Naive thymus-derived CD4-positive, alpha-beta T cell (primary cell): ENCODE measurements at regions not wholly inside any gene's neighbourhood (a gene's known extent, or its start where the extent isn't known, plus 50 kb on each side); places are given as distances from the start of the nearest gene placed in this dataset.

Source experiments
- ATAC-seq: fragments of 150-1000 bp; cut with Tn5 transposase; 2 replicates; pipeline ENCODE4 v1.10.0; 2021; ENCODE audit warnings: mild to moderate bottlenecking, moderate library complexity
- CTCF ChIA-PET: fragments of 350-600 bp; sonication (Branson Sonifier 250); formaldehyde crosslinking; loops from one replicate; lab custom pipeline; 2021; ENCODE audit warnings: antibody characterized with exemption; lab: Charles Lee
- POLR2A ChIA-PET: fragments of 350-600 bp; sonication (Branson Sonifier 250); formaldehyde crosslinking; loops from one replicate; lab custom pipeline; 2021; ENCODE audit warnings: antibody characterized with exemption, inconsistent platforms; lab: Charles Lee
- DNase-seq, 9 donors: peaks; one replicate each; pipeline versions ENCODE4 v3.0.0 to v3.0.0-alpha.2; 2020 to 2022; ENCODE audit warnings: mixed read lengths in 1 of 9
- H3K27ac ChIP-seq: one replicate; pipeline ENCODE4 v1.7.0; 2013; ENCODE audit warnings: mild to moderate bottlenecking, low read depth, low read length, moderate library complexity
- H3K27me3 ChIP-seq, 2 donors: one replicate each; pipeline ENCODE4 v1.7.0; 2013; ENCODE audit warnings: low read length in 2 of 2, mild to moderate bottlenecking in 2 of 2, moderate library complexity in 2 of 2; ENCODE audit not compliant: control insufficient read depth in 2 of 2, insufficient read depth in 2 of 2
- H3K36me3 ChIP-seq, 3 experiments: 1 replicate in 2 of 3; 2 replicates in 1 of 3; pipeline ENCODE4 v1.7.0; 2013; ENCODE audit warnings: low read length in 3 of 3, mild to moderate bottlenecking in 3 of 3, moderate library complexity in 1 of 3; ENCODE audit not compliant: insufficient read depth in 3 of 3, control insufficient read depth in 2 of 3
- H3K4me1 ChIP-seq, 2 donors: one replicate each; pipeline ENCODE4 v1.7.0; 2013; ENCODE audit warnings: low read length in 2 of 2, mild to moderate bottlenecking in 2 of 2, moderate library complexity in 1 of 2; ENCODE audit not compliant: control insufficient read depth in 2 of 2, insufficient read depth in 2 of 2
- H3K4me3 ChIP-seq: 2 replicates; pipeline ENCODE4 v1.7.0; 2013; ENCODE audit warnings: mild to moderate bottlenecking, low read length
- H3K9me3 ChIP-seq, 3 experiments: 1 replicate in 2 of 3; 2 replicates in 1 of 3; pipeline ENCODE4 v1.7.0; 2013; ENCODE audit warnings: low read length in 3 of 3; ENCODE audit not compliant: control insufficient read depth in 2 of 3
- H3K27ac Mint-ChIP-seq, 9 donors: one replicate each; pipeline ENCODE4 v1.8.0; 2020 to 2022; ENCODE audit warnings: mixed read lengths in 9 of 9, mild to moderate bottlenecking in 8 of 9, moderate library complexity in 5 of 9, inconsistent platforms in 2 of 9
- H3K27me3 Mint-ChIP-seq, 5 donors: one replicate each; pipeline ENCODE4 v1.8.0; 2021 to 2022; ENCODE audit warnings: mixed read lengths in 5 of 5, mild to moderate bottlenecking in 1 of 5
- H3K36me3 Mint-ChIP-seq, 5 donors: one replicate each; pipeline ENCODE4 v1.8.0; 2020 to 2022; ENCODE audit warnings: mixed read lengths in 5 of 5, mild to moderate bottlenecking in 3 of 5, inconsistent platforms in 1 of 5
- H3K4me1 Mint-ChIP-seq, 7 donors: one replicate each; pipeline ENCODE4 v1.8.0; 2020 to 2022; ENCODE audit warnings: mixed read lengths in 7 of 7, mild to moderate bottlenecking in 3 of 7, inconsistent platforms in 1 of 7
- H3K4me3 Mint-ChIP-seq, 10 donors: one replicate each; pipeline ENCODE4 v1.8.0; 2020 to 2022; ENCODE audit warnings: mild to moderate bottlenecking in 10 of 10, mixed read lengths in 10 of 10, moderate library complexity in 6 of 10, inconsistent platforms in 2 of 10
- H3K9me3 Mint-ChIP-seq, 11 donors: one replicate each; pipeline ENCODE4 v1.8.0; 2020 to 2022; ENCODE audit warnings: mixed read lengths in 11 of 11, mild to moderate bottlenecking in 4 of 11, inconsistent platforms in 1 of 11, moderate library complexity in 1 of 11
- intact Hi-C, 2 donors: fragments of 100-400 bp; cut with micrococcal nuclease; formaldehyde crosslinking; loops; one replicate each; pipeline ENCODE4 v1.15.1; 2023

DNA sequence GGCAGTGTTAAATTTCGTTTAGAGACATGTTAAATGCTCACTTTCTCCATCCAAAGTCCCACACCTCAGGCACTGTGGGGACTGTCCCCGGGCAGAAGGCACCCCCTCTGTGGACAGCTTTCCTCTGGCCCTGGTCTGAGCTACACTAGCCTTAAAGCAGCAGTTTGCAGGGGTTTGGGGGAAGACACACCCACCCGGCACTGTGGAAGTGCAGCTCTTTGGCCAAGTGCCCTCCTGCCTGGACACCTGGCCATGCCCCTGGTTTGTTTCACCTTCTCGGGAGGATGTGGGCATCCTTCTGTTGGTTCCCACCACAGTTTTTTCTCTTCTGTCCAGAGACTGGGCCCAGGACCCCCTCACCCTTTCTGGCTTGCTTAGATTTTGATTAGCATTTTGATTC is 1254.7 kb downstream of the BRD1 start:
- Histone ChIP-seq H3K4me1 (no peaks in the 10 kb centered on the region), H3K36me3 (no peaks in the 10 kb centered on the region), H3K4me3 (no peak overlapping the region), H3K27me3 (peaks cover 0 to 3% of the 10 kb centered on the region in 2 donors), H3K27ac (no peak overlapping the region), H3K9me3 (peaks cover 0 to 9% (median 0%) of the 10 kb centered on the region in 3 experiments)
- ChIA-PET CTCF (no interaction called here), POLR2A (no interaction called here)
- intact Hi-C loops: no loop called here
- DNase-seq (no peak), ATAC-seq (no peak)
- Mint-ChIP-seq H3K4me1 (peaks cover 0 to 13% (median 2%) of the 10 kb centered on the region in 7 donors), H3K9me3 (peaks cover 11 to 33% (median 22%) of the 10 kb centered on the region in 11 donors), H3K4me3 (no peak overlapping the region), H3K27ac (no peak overlapping the region), H3K27me3 (peaks cover 29 to 58% (median 35%) of the 10 kb centered on the region in 5 donors), H3K36me3 (peaks cover 0 to 15% (median 10%) of the 10 kb centered on the region in 5 donors)

- Mint-ChIP-seq H3K27ac (no peak overlapping the region), H3K27me3 (peaks cover 19 to 49% (median 41%) of the 10 kb centered on the region in 5 donors), H3K36me3 (peaks cover 0 to 15% (median 10%) of the 10 kb centered on the region in 5 donors), H3K9me3 (peaks cover 11 to 33% (median 23%) of the 10 kb centered on the region in 11 donors), H3K4me3 (no peak overlapping the region), H3K4me1 (peaks cover 0 to 14% (median 3%) of the 10 kb centered on the region in 7 donors)
- CTCF ChIA-PET: no interaction called here
- Histone ChIP-seq H3K9me3 (peaks cover 0 to 9% (median 0%) of the 10 kb centered on the region in 3 experiments), H3K4me1 (no peaks in the 10 kb centered on the region), H3K27me3 (peaks cover 0 to 3% of the 10 kb centered on the region in 2 donors), H3K27ac (no peak overlapping the region), H3K4me3 (no peak overlapping the region), H3K36me3 (no peaks in the 10 kb centered on the region)
- DNase-seq: no peak
- POLR2A ChIA-PET: no interaction called here
- intact Hi-C loops: no loop called here
- ATAC-seq: no peak
Observed at GRCh38 chr22:48570912-48571311, 1256.8 kb downstream of the BRD1 start.

GRCh38 chr22:48569476-48570233 is 1258.0 kb downstream of the BRD1 start:
- Mint-ChIP-seq H3K4me1 (peaks cover 0 to 11% (median 3%) of the 10 kb centered on the region in 7 donors), H3K9me3 (peaks cover 11 to 33% (median 22%) of the 10 kb centered on the region in 11 donors), H3K27me3 (peaks cover 17 to 48% (median 38%) of the 10 kb centered on the region in 5 donors), H3K36me3 (peaks cover 0 to 15% (median 10%) of the 10 kb centered on the region in 5 donors), H3K4me3 (no peak overlapping the region), H3K27ac (no peak overlapping the region)
- peaks cover 0 to 9% (median 0%) of the 10 kb centered on the region in 3 experiments for H3K9me3 ChIP-seq
- H3K4me3 ChIP-seq: no peak overlapping the region
- no peak overlapping the region for H3K27ac ChIP-seq
- H3K4me1 ChIP-seq: no peaks in the 10 kb centered on the region
- ATAC-seq (no peak), DNase-seq (no peak)
- intact Hi-C loops: no loop called here
- CTCF ChIA-PET: no interaction called here
- H3K27me3 ChIP-seq: peaks cover 0 to 3% of the 10 kb centered on the region in 2 donors
- no peaks in the 10 kb centered on the region for H3K36me3 ChIP-seq
- POLR2A ChIA-PET: no interaction called here

GRCh38 chr22:48568736-48569330 is 1258.8 kb downstream of the BRD1 start:
- Mint-ChIP-seq H3K4me3 (no peak overlapping the region), H3K27me3 (peaks cover 9 to 48% (median 30%) of the 10 kb centered on the region in 5 donors), H3K36me3 (peaks cover 0 to 15% (median 10%) of the 10 kb centered on the region in 5 donors), H3K27ac (no peak overlapping the region), H3K4me1 (peaks cover 0 to 8% (median 0%) of the 10 kb centered on the region in 7 donors), H3K9me3 (peaks cover 11 to 33% (median 22%) of the 10 kb centered on the region in 11 donors)
- ChIA-PET POLR2A (no interaction called here), CTCF (no interaction called here)
- ATAC-seq (no peak), DNase-seq (no peak)
- Histone ChIP-seq H3K27ac (no peak overlapping the region), H3K9me3 (peaks cover 0 to 9% (median 0%) of the 10 kb centered on the region in 3 experiments), H3K27me3 (no peaks in the 10 kb centered on the region), H3K36me3 (no peaks in the 10 kb centered on the region), H3K4me1 (no peaks in the 10 kb centered on the region), H3K4me3 (no peak overlapping the region)
- intact Hi-C loops: no loop called here

- Mint-ChIP-seq H3K36me3 (peaks cover 0 to 15% (median 6%) of the 10 kb centered on the region in 5 donors), H3K4me1 (peaks cover 0 to 8% (median 0%) of the 10 kb centered on the region in 7 donors), H3K27ac (no peak overlapping the region), H3K27me3 (peaks cover 3 to 41% (median 21%) of the 10 kb centered on the region in 5 donors), H3K9me3 (peaks cover 9 to 28% (median 19%) of the 10 kb centered on the region in 11 donors), H3K4me3 (peak overlapping the region in 4 of 10 donors; percentile 2 to 28 (median 14))
- DNase-seq (no peak), ATAC-seq (no peak)
- Histone ChIP-seq H3K27me3 (no peaks in the 10 kb centered on the region), H3K27ac (no peak overlapping the region), H3K4me1 (no peaks in the 10 kb centered on the region), H3K9me3 (peaks cover 0 to 9% (median 0%) of the 10 kb centered on the region in 3 experiments), H3K4me3 (no peak overlapping the region), H3K36me3 (no peaks in the 10 kb centered on the region)
- ChIA-PET POLR2A (no interaction called here), CTCF (no interaction called here)
- intact Hi-C loops: no loop called here
Observed at GRCh38 chr22:48567213-48567975, 1260.3 kb downstream of the BRD1 start.

DNA sequence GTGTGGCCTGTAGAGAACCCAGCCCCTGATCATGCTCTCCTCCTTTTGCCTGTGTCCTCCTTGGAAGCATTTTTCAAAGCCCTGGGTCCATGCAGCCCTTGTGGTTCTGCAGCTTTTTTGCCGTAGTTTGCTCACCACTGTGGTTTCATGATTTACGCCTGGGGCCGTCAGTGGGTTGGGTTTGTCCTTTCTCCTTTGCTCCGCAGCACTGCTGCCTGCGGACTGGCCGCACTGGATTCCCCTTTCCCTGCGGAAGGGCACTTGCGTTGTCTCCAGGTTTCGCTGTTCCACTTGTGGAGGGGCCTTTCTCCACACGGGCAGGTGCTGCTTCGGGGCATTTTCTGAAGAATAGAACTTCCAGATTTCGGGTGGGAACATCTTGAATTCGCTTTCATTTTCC is 1260.9 kb downstream of the BRD1 start:
- Histone ChIP-seq H3K4me1 (no peaks in the 10 kb centered on the region), H3K27ac (no peak overlapping the region), H3K36me3 (no peaks in the 10 kb centered on the region), H3K9me3 (peaks cover 0 to 9% (median 0%) of the 10 kb centered on the region in 3 experiments), H3K4me3 (no peak overlapping the region), H3K27me3 (no peaks in the 10 kb centered on the region)
- peaks cover 0 to 8% (median 0%) of the 10 kb centered on the region in 7 donors for H3K4me1 Mint-ChIP-seq
- peaks cover 8 to 22% (median 14%) of the 10 kb centered on the region in 11 donors for H3K9me3 Mint-ChIP-seq
- DNase-seq (no peak), ATAC-seq (no peak)
- H3K27me3 Mint-ChIP-seq: peaks cover 3 to 35% (median 21%) of the 10 kb centered on the region in 5 donors
- ChIA-PET POLR2A (no interaction called here), CTCF (no interaction called here)
- intact Hi-C loops: no loop called here
- H3K27ac Mint-ChIP-seq: no peak overlapping the region
- peak overlapping the region in 6 of 10 donors; percentile 2 to 28 (median 6) for H3K4me3 Mint-ChIP-seq
- H3K36me3 Mint-ChIP-seq: peaks cover 0 to 12% (median 4%) of the 10 kb centered on the region in 5 donors
